Right lobe of liver (tissue), 6 donors: ENCODE measurements at regions not wholly inside any gene's neighbourhood (a gene's known extent, or its start where the extent isn't known, plus 50 kb on each side); places are given as distances from the start of the nearest gene placed in this dataset.

Experiments
- ATAC-seq, 4 donors: fragments of 200-7000 bp; cut with Tn5 transposase; one replicate each; pipeline ENCODE4 v1.9.1; 2020; ENCODE audit warnings: mild to moderate bottlenecking in 4 of 4, moderate library complexity in 4 of 4
- DNase-seq, 3 donors: peaks; one replicate each; pipeline ENCODE4 v3.0.0-alpha.2; 2020
- H3K27ac ChIP-seq, 3 donors: fragments of 200-600 bp; one replicate each; pipeline ENCODE4 v1.8.0; 2022
- H3K27me3 ChIP-seq, 2 donors: fragments of 200-600 bp; one replicate each; pipeline ENCODE4 v1.8.0; 2022
- H3K36me3 ChIP-seq, 4 donors: fragments of 200-600 bp; sonication (generic) in 1 of 4; one replicate each; pipeline versions ENCODE4 v1.5.1 to v1.8.0; 2017 to 2022; ENCODE audit warnings: control low read depth in 1 of 4
- H3K4me1 ChIP-seq, 4 donors: fragments of 200-600 bp; sonication (generic) in 1 of 4; one replicate each; pipeline versions ENCODE4 v1.5.1 to v1.8.0; 2017 to 2022; ENCODE audit warnings: control low read depth in 1 of 4
- H3K4me3 ChIP-seq, 3 donors: fragments of 200-600 bp; one replicate each; pipeline ENCODE4 v1.8.0; 2022
- H3K9me3 ChIP-seq, 4 donors: fragments of 200-600 bp; sonication (generic) in 1 of 4; one replicate each; pipeline versions ENCODE4 v1.5.1 to v1.8.0; 2017 to 2022; ENCODE audit warnings: control low read depth in 1 of 4
- CTCF ChIP-seq, 4 donors: fragments of 200-600 bp in 3 of 4; fragments of 450-650 bp in 1 of 4; IDR thresholded peaks; one replicate each; pipeline versions ENCODE4 v1.5.1 to v1.8.0; 2016 to 2022; ENCODE audit warnings: antibody characterized with exemption in 4 of 4, mild to moderate bottlenecking in 2 of 4
- POLR2A ChIP-seq: fragments of 450-650 bp; IDR thresholded peaks from one replicate; pipeline ENCODE4 v1.6.1; 2017; ENCODE audit warnings: antibody characterized with exemption, mild to moderate bottlenecking
- WGBS: methylation state at CpG from one replicate; pipeline ENCODE4 v1.1.6; 2018; ENCODE audit warnings: low coverage, low lambda C conversion rate; ENCODE audit not compliant: insufficient coverage; ENCODE audit errors: missing lambda C conversion rate; 5-methylcytosine and 5-hydroxymethylcytosine counted together
- intact Hi-C, 2 donors: fragments of 100-400 bp; cut with DNase I; formaldehyde crosslinking; loops; one replicate each; pipeline versions ENCODE4 v1.11.2 to v1.14.1; 2022
- donor health status: DM: no; HTN: yes; CAD: no.
- donor health status: DM: no; HTN: no; CAD: no.
- donor health status: DM: no; HTN: no; CAD: no.
- donor health status: DM: no; HTN: yes; CAD: no.
- donor health status: DM: no; HTN: yes; CAD: no.

- Histone ChIP-seq H3K9me3 (no peaks in the 10 kb centered on the region), H3K27ac (no peak overlapping the region), H3K36me3 (no peaks in the 10 kb centered on the region), H3K27me3 (no peaks in the 10 kb centered on the region), H3K4me1 (no peaks in the 10 kb centered on the region), H3K4me3 (no peak overlapping the region)
- ATAC-seq (no peak), DNase-seq (no peak)
- intact Hi-C loops: no loop called here
- 72% methylated on average over 3 of the region's 3 CpGs for WGBS
- no peak for TF ChIP-seq POLR2A
Measured at GRCh38 chr11:22460181-22460580, 122.0 kb downstream of the SLC17A6 start.

DNA sequence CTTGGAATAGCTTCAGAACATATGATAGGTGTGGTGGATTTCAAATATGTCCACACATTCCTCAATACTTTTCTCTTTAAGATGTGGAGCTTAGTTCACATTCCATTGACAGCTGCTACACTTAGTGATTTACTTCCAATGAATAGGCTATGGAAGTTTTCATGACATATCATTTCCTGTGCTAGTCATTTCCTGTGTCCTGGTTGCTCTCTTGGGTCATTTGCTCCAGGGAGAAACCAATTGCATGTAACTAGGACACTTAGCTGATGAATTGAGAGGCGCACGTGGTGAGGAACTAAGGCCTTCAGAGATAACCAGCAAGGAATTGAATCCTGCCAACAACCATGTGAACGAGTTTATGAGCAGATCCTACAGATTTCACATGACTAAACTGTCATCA is 120.9 kb downstream of the SLC17A6 start:
- no peaks in the 10 kb centered on the region for H3K36me3 ChIP-seq
- no peaks in the 10 kb centered on the region for H3K27me3 ChIP-seq
- TF ChIP-seq CTCF (IDR thresholded peaks at IDR 0.05) (no peak), POLR2A (no peak)
- DNase-seq: no peak
- no peak overlapping the region for H3K27ac ChIP-seq
- H3K4me3 ChIP-seq: no peak overlapping the region
- intact Hi-C loops: no loop called here
- H3K4me1 ChIP-seq: no peaks in the 10 kb centered on the region
- H3K9me3 ChIP-seq: no peaks in the 10 kb centered on the region
- no peak for ATAC-seq
- 38% methylated on average over 3 of the region's 3 CpGs for WGBS

GRCh38 chr11:22458161-22458560 is 120.0 kb downstream of the SLC17A6 start:
- H3K36me3 ChIP-seq: no peaks in the 10 kb centered on the region
- no peaks in the 10 kb centered on the region for H3K27me3 ChIP-seq
- intact Hi-C loops: no loop called here
- WGBS: 40% methylated on average over 3 of the region's 3 CpGs
- no peak for TF ChIP-seq CTCF (IDR thresholded peaks at IDR 0.05)
- no peak for TF ChIP-seq POLR2A
- ATAC-seq (no peak), DNase-seq (no peak)
- H3K9me3 ChIP-seq: no peaks in the 10 kb centered on the region
- no peak overlapping the region for H3K4me3 ChIP-seq
- no peak overlapping the region for H3K27ac ChIP-seq
- no peaks in the 10 kb centered on the region for H3K4me1 ChIP-seq

- Histone ChIP-seq H3K27ac (no peak overlapping the region), H3K4me3 (no peak overlapping the region), H3K36me3 (no peaks in the 10 kb centered on the region), H3K27me3 (no peaks in the 10 kb centered on the region), H3K4me1 (no peaks in the 10 kb centered on the region), H3K9me3 (no peaks in the 10 kb centered on the region)
- TF ChIP-seq POLR2A: no peak
- TF ChIP-seq CTCF (IDR thresholded peaks at IDR 0.05): no peak
- 73% methylated on average over 1 of the region's 1 CpG for WGBS
- ATAC-seq (no peak), DNase-seq (no peak)
- intact Hi-C loops: no loop called here
Measured at GRCh38 chr11:22456993-22457762, 119.0 kb downstream of the SLC17A6 start.

GRCh38 chr11:22454461-22455090 is 116.4 kb downstream of the SLC17A6 start:
- H3K36me3 ChIP-seq: no peaks in the 10 kb centered on the region
- H3K4me3 ChIP-seq: no peak overlapping the region
- 54% methylated on average over 4 of the region's 4 CpGs for WGBS
- H3K4me1 ChIP-seq: no peaks in the 10 kb centered on the region
- ATAC-seq: no peak
- no peak for DNase-seq
- no peak overlapping the region for H3K27ac ChIP-seq
- H3K9me3 ChIP-seq: no peaks in the 10 kb centered on the region
- no peaks in the 10 kb centered on the region for H3K27me3 ChIP-seq
- TF ChIP-seq CTCF (IDR thresholded peaks at IDR 0.05): no peak
- TF ChIP-seq POLR2A: no peak
- intact Hi-C loops: no loop called here
